ENCODE measurements at regions not wholly inside any gene's neighbourhood (a gene's known extent, or its start where the extent isn't known, plus 50 kb on each side); places are given as distances from the start of the nearest gene placed in this dataset.

DNA sequence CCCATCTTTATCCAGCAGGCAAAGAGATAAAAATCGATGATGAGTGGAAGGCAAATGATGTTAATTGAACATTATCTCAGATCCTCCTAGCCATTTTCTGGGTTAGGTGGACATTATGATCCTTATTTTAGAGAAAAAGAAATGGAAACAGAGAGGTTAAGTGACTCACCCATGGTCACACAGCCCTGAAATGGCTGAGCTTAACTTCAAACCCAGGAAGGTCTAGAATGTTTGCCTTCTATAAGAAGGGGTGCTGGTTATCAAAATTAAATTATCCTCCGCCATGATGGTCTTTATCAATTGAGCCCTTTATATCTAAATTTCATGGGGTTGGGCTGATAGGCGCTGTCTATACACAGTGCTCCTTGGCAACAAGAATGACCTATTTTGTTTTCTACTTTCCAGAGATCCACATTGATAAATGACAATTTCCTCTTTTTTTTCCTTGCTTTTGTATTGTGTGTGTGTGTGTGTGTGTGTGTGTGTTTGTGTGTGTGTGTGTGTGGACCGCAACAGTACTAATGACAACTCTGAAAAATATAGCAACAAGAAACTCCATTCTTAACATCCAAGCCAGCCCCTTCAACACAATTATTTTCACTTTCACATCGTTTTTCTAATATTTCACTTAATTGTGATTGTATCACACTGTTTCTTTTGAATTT lies 571.9 kb downstream of the VRK1 start:
- DNase-seq, result no peak

DNA sequence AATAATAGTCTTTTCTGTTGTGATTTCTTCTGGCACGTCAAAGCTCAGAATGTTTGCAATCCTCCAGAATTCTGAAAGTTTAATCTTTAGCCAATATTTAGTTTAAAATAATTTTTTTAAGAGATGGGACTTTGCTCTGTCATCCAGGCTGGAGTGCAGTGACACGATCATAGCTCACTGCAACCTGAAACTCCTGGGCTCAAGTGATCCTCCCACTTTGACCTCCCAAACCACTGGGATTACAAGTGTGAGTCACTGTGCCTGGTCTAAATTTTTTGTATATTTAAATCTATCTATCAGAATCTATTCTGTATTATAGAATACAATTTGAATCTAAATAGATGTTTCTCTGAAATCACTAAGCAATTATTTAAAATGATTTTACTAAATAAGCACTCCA lies 572.7 kb downstream of the VRK1 start:
- DNase-seq, result no peak

DNA sequence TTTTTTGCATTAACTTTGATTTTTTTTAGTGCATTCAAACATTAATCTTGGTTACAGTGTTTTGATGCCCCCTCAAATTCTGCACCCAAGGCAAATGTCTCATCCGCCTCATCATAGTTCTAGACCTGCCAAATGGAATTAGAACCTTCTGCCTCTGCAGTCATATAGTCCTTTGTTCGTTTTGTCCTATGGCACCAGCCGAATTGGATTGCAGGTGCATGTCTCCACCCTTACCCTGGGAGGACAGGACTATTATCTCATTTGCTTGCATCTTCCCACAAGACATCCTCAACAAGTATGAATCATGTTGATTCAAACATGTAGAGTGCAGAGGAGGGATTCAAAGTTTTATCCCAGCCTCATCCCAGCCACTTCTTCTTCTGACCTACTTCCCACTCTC lies 579.1 kb downstream of the VRK1 start:
- DNase-seq, result no peak

DNA sequence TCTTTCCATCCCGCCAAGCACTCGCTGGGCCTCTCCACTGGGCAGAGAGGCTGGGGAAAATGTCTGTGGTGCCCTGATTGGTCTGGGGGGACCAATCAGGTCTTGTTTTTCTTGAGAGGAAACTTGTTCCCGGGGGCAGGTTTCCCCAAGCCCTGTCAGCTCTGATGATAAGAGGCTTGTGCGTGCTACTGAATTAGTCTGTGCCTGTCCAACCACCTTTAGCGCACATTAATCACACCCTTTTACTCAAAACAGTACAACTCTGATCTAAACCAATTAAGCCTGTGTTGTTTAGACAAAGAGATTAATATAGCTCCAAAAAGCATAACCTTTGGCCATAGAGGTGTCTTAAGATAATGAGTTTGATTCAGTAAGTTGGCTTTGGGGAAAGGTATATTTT lies 580.4 kb downstream of the VRK1 start:
- DNase-seq, result no peak

DNA sequence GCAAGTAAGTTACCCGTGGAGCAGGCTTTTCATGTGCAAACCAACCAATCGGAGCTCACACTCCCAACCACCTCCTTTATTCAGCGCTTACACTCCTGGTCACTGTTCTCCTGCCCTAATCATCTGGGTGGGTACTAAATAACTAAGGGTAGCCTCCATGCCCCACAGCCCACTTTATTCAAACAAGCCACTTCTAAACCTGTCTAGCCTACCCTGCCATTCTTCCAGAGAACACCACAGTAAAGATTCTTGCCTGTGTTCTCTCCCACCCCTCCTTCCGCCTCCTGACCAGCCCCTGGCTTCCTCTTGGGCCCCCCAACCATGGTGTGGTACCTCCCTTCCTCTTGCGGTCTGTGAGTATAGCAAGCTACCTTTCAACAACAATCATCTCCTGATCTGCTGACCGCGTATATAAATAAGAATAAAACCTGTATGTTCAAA lies 581.9 kb downstream of the VRK1 start:
- no peak for DNase-seq

DNA sequence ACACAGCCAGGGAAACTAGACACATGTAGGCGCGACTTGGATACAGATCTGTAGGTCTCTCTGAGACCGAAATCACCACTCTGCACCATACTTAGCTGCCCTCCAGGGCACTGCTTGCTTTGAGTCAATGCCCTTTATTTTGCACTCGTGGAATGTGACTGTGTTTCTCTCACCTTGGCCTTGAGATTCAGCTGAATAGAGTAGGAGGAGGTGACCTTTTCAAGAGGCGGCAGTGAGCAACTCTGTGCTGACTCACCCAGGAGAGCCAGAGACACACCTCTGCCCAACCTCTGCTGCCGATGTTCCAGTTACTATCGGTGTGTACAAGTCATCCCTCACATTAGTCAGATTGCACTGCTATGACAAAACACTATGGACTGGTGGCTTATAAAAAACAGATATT lies 583.4 kb downstream of the VRK1 start:
- no peak for DNase-seq

DNA sequence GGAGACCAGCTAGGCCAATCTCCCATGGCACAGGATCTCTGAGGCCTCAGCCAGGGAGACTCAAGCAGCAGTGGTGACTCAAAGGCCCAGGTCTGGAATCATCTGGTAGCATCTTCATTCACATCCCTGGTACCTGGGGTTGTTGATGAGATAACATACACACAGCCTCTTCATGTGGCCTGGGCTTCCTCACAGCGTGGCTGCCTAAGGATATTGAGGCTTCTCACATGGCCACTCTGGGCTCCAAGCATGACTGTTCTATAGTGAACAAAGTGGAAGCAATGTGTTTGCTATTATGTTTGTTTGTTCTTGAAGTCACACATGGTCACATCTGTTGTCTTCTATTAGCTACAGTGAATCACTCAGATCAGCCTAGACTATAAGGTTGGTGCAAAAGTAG lies 584.1 kb downstream of the VRK1 start:
- DNase-seq, result no peak

DNA sequence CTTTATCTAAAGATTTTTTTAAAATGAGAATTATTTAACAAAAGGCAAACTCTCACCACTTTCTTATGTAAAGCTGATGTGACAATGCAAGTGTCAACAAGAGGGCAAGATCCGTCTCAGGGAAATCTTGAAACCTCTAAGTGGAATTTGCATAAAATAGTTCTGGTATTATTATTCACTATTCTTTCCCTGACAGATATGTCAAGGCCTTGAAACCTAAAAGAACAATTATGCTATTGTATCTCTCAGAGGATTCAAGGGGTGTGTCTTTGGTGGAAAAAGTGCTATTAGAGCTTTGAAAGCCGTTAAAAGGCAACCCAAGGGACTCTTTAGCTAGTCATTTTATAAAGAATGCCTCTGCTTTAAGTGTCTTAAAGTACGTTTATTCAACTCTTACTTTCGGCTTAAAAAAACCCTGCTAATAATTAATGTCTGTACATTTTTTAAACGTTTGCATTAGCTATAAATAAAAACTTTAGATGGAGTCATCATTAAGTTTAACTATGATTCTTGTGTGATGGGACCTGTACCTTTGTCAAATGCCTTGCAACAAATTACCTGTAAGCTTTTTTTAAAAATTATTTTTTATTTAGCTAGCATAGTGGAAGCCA lies 585.5 kb downstream of the VRK1 start:
- no peak for DNase-seq

DNA sequence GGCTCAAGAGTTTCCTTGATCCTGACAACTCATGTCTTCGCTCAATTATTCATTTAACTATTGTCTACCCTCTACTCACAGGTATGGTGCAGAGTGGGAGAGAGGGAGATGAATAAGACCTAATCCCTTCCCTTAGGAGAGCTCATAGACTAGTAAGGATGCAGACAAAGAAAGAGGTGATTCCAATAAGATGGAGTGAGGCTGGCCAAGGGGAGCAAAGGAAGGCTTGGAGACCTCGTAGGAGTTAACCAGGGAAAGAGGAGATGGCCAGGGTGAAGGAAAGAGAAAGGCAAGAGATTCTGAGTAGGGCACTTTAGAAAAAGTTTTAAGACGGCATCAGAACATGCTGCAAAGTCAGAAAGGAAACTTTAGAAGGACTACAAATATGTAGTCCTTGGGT lies 588.5 kb downstream of the VRK1 start:
- no peak for DNase-seq

DNA sequence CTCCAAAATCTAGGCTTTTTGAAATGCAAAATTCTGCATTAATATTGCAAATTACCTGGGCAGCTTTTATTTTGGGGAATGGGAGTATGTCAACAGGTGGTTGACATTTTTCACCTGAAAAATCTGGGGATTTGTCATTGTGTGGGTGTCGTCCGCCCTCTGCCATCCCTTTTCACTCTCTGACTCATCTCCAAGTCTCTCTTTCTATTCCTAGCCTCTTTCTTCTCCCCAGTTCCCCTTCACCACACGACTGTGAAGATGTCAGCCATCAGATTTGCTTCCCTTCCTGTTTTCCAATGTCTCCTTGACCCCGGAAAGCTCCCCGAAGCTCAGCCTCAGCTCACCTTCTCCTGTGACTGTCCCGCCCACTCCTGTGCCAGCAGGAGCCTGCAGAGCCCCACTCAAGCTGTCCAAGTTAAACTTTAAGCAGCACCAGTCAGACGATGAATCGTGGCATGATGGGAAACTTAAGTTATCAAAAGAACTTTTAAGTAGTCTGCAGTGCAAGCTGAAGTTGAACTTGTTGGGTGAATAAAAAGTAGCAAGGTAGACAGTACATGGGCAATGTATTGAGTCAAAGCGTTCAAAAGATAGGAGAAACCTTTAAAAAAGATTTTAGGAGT lies 590.2 kb downstream of the VRK1 start:
- no peak for DNase-seq

DNA sequence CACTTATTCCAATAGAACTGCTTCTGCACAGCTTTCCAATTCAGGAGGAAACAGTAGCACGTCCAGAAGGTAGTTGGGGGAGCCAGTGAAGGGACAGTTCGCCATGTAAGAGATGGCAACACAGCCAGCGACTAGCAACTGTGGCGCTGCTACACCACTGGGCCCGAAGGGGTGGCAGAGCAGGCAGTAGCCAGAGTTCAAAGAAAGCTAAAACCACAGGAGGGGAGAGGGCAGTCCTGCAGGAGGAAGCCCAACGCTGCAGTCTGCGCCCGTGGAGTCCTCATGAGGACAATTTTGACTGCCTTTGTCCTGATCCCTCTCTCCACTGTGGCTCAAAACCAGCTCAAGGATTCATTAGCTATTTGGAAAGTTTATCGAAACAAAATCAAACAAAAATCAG lies 591.2 kb downstream of the VRK1 start:
- DNase-seq, result no peak

DNA sequence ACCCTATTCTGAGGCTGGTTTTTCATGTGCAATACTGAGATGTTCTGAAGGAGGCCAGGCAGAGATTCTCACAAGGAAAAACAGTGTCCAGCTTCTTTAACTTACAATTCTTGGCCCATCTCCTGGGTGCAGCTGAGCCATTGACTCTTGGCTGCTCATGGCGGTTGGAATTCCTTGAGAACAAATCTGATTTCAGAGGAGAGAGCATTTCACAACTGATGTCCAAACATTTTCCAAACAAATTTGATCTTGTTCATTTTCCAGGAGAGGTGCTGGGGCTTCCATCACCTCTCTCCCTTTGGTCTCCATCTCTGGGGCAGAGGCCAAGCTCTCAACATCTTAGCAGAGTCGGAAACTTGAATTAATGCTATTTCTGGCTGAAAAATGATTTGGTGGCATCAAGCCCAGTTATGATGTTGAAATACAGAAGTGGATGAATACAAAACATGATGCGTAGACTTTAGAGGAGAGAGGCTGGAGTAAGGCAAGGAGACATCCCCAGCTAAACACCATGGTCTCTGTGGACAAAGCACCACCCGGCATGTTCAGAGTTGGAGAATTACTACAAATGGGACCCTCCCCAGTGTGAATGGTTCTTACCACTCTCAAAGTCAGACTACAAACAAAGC lies 593.0 kb downstream of the VRK1 start:
- no peak for DNase-seq

DNA sequence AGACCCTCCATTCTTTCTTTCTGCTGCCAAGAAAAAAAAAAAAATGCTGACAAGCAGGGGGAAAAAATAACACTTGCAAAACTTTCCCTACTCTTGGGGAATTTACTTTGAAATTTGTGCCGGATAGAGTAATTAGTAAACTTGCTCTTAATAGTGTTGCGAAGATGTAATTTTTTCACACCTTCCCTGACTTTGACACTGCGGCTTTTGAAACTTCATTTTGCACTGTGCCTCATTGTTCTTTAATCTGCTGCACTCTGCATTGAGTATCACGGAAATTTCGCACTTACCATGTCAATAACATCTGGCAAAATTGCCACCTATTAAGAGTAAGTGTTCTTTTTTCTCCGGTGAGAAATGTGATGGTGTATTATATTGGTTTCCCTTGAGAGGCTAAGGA lies 596.1 kb downstream of the VRK1 start:
- no peak for DNase-seq

DNA sequence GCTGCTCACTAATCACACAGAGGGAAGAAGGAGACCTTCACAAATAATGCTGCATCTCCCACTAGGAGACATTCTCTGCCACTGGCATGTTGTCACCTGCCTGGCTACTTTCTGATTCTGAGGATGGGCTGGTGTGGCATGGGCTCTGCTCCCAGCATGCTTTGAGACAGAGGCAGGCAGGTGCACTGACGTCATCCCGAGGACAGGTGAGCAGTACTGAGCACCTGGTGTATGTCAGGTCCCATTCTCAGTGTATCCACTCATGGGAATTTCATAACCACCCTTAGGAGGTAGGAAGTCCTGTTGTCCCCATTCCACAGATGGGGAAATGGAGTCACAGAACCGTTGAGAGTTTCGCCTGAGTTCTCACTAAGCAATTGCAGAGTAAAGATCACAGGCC lies 597.9 kb downstream of the VRK1 start:
- no peak for DNase-seq

DNA sequence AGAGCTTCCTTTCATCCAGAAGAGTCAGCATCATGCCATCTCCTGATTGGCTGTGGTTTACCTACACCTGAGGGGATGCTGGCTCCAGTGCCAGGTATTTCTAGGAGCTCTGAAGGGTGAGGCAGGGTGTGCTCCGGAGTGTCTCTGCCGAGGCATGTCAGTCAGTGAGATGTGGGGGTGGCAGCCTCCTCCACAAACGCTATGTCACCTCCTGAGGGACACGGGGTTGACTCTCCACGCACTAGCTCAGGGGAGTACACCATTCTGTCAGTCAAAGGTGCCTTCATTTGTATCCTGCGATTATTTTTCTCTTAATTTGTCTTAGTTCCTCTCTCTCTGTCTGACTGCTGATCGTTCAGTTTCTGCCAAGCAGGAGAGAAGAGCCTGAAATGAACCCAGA lies 604.5 kb downstream of the VRK1 start:
- DNase-seq, result no peak

DNA sequence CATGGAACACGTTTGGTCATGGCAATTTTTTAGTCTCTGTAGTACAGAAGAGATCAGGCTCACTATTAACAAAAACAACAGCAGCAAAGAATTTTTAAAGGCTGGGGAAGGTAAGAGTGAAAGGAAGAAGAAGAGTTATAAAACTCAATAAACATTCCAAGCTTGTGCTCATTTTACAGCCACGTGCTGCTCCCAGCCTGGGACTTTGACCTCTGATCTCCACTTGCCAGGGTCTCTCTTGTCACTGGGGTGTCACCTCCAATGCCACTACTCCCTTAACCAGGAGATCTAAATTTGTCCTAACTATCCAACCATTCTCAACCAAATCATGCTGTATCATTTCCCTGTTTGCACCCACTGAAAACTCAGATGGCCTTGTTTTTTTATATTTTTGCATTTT lies 605.1 kb downstream of the VRK1 start:
- DNase-seq, result no peak

DNA sequence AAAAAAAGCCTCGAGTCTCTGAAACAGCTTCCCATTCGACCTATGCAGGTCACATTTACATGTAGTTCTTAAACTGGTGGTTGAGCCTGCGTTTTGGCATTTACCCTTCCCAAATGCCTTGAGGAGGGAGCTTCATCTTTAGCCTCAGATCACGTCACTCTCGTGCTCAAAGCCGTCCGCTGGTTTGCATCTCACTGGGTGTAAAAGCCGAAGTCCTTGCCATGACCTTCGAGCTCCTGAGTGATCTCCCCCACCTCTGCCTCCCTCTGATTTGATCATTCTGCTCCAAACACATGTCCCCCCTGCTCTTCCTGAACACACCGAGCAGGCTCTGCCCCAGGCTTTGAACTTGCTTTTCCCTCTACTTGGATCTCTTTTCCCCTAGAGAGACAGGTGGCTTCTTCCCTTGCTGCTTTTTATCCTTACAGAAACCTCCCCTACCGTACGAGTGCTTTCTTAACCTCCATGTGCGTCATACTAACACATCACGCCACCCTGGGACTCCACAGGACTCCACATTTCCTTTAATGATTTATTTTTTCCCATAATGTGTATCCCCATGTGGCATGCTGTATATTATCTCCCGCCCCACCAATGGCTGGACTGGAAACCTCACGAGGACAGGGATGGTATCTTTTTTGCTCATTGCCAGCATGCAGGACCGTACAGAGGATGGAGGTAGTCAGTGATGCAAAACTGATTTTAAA lies 610.7 kb downstream of the VRK1 start:
- no peak for DNase-seq

DNA sequence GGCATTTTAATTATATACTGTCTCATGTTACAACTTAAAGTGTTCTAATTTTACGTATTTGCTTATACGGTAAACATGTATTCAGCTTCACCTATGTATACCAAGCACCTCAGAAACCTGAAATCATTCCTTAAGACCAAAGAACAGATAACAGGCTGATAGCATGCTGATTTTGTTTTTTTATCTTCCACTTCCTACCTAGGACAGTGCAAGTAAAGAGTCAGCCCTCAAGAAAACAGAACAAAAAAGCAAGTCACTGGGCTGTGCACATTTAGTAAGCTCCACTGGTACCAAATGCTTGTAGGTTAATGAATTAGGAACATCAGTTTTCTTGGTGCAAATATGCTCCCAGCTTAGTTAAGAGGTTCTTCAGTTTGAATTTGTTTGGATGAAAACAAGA lies 611.3 kb downstream of the VRK1 start:
- DNase-seq, result no peak

DNA sequence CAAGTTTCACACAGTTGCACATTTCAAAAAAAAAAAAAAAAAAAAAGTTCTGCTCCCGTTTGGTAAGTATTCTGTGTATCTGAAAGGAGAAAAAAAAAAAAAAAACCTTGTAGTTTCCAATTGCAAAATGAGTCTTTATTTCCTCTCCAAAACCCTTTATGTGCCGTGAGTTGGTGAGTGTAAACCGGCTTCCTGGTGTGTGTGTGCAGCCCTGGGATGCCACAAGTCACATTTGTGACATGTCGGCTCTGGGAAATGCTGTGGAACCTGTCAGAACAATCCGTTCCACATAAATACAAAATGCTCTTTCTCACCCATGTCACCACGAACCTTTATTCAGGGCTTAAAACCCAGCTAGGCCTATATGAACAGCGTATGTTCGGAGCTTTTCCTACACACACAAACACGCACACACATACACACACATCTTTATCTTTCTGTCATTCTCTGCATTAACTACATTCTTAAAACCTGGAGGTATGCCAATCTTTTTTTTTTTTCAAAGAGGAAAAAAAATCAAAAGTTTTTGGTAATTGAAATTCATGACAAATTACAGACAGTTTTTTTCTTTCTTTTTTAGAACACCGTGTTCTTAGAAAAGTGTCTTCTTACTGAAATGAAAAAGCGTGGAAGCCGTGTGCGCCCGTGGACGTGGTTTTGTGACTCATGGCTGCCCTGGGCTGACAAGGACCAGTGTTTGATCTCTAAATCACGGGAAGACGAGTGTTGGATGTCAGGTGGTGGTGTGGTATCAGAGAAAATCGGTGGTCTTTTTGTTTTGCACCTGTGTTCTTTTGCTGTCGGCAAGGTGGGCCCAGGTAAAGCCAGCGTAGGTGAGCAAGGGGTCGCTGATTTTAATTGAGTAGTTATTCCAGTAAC lies 612.0 kb downstream of the VRK1 start:
- no peak for DNase-seq

DNA sequence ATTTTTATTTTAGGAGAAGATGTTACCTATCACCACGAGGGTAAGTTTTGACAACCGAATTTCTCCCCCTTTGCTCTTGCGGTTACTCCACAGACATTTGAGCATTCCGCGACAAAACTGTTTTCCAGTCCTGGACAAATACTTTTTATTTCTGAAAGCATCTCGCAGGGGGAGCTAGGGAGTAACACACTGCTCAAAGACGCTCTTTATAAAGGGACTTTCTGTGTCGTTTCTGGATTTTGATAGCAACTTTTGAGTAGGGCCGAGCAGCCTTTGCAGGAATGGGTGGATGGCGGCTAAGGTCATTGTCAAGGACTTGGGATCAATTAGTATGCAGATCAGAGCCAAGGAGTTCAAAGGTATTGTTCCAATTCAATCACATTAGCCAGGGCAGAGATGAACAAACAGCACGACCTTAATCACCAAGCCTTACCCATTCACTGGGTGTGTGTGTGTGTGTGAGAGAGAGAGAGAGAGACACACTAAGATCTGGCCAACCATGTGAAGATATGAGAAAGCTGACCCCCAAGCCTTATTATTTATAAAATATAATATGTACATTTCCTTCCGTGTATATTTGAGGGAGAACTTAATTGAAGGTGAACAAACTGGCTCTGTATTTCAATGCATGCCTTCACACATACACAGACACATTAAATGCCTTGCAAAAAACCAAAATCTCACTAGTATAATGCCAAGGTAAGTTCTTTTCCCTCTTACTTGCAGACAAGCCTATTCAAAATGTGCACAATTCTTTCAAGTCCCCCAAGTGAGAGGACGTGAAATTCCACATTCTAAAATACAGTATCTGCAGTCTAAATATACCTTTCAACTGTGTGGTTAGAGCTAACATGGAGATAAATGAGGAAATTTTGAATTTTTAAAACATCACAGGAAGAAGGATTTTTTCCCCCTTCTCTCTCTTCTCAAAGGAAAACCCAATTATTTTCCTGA lies 613.8 kb downstream of the VRK1 start:
- no peak for DNase-seq

DNA sequence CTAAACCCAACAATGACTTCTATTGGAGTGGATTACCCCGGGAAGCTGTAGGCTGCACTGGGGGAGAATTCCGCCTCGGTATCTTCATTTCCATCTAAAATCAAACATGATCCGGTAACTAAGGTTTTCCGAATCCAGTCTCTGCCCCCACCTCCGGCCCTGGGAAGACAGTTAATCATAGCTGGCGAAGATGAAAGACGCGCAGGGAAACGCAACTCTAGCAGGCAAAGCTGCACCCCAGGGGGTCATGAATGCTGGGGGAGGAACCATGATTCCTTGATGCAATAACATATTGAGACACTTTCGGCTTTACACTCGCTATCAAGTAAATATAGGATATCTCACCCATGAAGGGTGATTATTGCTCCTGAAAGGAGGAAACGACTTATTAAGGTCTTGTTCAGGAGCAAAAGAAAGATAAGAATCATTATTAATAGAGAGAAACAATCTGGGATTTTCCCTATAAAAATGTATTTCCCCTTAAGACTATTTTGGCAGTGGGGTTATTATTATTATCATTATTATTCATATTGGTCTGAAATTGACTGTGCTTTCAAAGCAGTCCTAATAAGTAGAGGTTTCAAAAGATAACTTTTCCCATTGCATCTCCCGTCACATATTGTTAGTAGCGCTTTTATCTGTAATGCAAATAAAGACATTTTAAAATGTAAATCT lies 614.9 kb downstream of the VRK1 start:
- no peak for DNase-seq

All from NCI-H2171 (cell line).